HPDE6-E6E7 (cell line): ENCODE measurements at regions not wholly inside any gene's neighbourhood (a gene's known extent, or its start where the extent isn't known, plus 50 kb on each side); places are given as distances from the start of the nearest gene placed in this dataset.

Source experiments
- DNase-seq: peaks from one replicate; pipeline ENCODE4 v3.0.0; 2011; ENCODE audit warnings: missing footprints; ENCODE audit errors: extremely low spot score

GRCh38 chr11:128407962-128408361 is 179.4 kb downstream of the ETS1 start:
- DNase-seq, result no peak

DNA sequence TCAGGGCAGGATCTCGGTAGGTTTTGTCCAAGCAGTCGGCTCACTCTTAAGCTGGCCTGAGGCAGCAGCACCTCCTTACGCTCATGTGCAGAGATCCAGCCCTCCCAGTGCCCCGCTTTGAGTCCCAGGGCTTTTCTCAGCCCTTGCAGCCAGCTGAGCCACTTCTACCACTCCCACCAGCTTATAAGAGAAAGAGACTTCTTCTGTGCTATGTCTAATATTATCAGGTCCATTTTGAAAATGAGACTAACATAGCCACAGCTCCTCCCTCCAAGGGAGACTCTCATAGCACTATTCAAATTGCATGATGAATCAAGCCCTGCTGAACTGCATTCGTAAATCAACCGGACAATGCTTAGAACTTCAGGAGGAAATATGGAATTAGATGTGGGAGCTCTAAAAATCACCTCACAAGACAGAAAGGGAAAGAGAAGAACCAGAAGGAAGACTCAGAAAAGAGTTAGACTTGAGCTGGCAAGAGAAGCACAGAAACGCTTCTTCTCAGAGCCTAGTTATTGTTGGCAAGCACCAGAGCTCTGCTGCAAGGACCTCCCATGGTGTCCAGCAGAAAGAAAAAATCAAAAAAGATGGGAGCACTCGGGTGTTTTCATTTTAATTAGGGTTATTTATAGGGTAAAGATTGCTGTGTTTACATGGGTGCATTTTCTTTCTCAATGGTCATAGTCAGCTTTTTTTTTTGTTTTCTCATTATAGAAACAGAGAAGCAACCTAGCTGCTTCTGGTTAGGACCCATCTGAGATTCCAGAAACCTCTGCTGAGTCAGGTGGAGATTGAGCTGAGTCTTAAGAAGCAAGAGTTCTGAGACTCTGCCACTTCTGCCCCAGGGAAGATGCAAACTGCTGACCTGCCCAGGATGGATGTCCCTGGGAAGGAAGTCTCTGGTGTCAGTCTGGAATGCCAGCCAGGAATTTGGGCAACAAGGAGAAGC is 181.4 kb downstream of the ETS1 start:
- no peak for DNase-seq

- DNase-seq, result no peak
Measured at GRCh38 chr11:128405112-128405511, 182.2 kb downstream of the ETS1 start.

DNA sequence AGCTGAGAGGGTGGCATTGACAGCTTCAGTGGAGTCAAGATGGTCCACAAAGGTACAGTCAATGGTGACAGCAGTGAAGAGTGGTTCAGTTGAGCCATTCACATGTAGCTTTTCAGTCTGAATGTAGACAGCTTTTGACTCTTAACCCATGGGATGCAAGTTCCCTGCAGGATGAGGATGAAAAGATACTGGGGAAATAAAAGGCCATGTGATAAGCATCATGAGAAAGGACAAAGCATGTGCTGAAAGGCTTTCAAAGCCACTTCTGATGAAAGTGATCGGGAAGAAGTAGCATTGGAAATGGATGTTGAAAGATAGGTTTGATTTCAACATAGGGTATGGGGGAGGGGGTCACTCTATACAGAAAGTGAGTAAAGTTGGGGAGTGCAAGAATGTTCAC is 182.9 kb downstream of the ETS1 start:
- DNase-seq, result no peak

GRCh38 chr11:128400382-128401203 is 186.8 kb downstream of the ETS1 start:
- no peak for DNase-seq

DNA sequence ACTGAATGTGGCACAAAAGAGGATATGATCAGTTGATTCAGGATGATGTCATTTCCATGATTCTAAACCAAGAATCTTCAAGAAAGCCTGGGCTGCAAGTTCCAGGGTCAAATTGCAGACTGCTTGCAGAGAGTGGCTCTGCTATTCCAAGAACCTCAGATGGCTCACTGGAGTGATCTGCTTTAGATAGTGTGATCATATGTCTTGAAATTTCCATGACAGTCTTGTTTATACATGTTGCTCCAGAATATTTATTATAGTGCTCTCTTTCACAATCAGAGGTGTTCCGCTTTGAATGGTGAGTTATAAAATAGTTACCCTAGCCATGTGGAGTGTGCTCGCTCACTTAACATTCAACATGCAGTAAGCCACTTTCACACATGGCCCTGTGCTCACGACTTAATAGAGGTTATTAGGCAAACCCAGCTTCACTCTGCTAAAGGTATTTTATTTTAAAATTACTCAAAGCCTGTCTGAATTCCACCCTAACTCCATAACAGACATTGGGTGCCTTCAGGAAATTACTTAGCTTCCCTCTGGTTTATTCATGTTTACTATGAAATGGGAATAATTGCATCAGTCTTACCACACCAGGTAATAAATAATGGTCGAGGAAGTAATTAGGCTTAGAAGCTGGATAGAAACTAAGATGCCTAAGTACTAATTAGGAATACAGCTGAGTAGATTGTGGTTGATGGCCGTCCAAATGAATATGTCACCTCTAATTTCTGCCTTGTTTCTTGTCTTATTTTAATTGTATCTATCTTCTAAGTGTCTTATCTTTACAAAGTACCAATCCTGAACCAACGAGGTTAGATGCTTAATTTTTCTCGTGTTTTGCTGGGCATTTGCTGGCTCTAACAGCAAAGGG is 187.9 kb downstream of the ETS1 start:
- DNase-seq, result no peak

DNA sequence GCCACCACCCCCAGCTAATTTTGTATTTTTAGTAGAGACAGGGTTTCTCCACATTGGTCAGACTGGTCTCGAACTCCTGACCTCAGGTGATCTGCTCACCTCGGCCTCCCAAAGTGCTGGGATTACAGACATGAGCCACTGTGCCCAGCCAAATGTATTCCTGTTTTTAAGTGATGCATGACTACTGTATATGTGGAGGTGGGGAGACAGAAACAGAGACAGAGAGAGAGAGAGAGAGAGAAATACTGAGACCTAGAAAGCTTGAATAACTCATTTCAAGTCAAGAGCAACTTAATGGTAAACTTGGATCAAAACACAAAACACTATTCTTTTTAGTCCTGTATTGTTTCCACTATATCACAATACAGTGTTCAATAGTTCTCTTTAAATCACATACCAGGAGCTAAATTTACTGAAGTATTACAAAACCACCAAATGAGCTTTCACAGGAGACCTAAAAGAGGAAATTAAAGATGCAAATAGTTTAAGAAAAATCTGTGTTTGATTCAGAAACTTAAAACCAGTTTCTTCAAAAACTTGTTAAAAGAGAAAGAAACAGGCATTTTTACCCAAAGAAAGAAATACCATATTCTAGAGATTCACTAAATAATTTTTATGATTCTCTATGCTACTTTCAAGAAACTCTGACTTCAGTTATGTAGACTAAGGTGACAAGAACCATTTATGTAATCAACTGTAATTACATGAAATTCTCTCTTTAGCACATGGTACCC is 188.7 kb downstream of the ETS1 start:
- no peak for DNase-seq

DNA sequence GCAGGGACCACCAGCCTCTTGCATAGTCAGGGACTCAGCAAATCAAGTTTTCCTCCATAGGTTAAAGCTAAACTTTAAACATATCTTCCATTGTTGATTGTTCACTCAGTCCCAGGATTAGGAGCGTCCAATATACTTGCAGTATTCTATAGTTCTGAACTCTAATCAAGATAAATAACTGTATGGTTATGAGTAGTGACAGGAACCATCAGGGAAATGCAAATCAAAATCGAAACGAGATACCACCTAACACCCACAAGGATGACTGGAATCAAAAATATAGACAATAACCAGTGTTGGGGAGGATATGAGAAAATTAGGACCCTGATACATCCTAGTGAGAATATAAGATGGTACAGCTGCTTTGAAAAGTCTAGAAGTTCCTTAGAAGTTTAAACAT is 190.0 kb downstream of the ETS1 start:
- no peak for DNase-seq

GRCh38 chr11:128394431-128395089 is 192.8 kb downstream of the ETS1 start:
- DNase-seq, result no peak

- DNase-seq, result no peak
Measured at GRCh38 chr11:128392259-128392658, 195.1 kb downstream of the ETS1 start.

DNA sequence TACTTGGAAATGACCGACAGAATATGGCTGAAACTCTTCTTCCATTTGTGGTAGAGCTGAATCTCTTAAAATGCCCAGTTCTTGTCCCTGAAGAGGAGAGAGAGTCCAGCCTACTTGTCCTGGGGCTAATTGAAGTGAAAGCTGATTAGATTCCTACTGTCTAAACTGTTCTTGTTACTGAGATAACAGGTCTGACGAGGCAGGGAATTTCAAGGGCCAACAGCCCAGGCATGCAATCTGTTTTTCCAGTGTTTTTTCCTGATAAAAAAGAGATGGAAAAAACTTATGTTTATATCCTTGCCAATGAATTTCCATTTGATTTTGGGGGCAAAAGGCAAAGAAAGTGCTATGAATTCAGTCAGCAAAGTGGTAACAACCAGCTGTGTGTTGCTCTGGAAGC is 195.5 kb downstream of the ETS1 start:
- DNase-seq, result no peak

- no peak for DNase-seq
Measured at GRCh38 chr11:128390246-128390645, 197.1 kb downstream of the ETS1 start.

GRCh38 chr11:128389461-128389976 is 197.8 kb downstream of the ETS1 start:
- DNase-seq, result no peak

- no peak for DNase-seq
Measured at GRCh38 chr11:128388206-128388815, 199.0 kb downstream of the ETS1 start.

GRCh38 chr11:128379587-128380580 is 207.5 kb downstream of the ETS1 start:
- DNase-seq, result no peak

DNA sequence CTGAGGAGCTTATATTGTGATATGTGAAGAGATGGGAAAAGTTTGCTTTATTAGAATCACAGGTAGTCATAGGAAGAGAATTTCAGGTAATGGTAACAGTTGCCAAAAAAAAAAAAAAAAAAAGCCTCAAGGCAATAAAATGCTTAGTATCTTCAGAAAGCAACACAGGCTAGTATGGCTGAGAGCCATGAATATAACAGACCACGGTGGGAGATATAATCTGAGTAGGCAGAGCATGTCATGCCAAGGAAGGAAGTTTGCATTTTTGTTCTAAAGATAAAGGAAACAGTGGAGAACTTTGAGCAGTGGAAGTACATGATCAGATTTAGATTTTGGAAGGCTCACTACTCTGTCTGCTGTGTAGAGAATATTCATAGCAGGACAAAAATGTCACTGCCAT is 211.4 kb downstream of the ETS1 start:
- DNase-seq, result no peak

DNA sequence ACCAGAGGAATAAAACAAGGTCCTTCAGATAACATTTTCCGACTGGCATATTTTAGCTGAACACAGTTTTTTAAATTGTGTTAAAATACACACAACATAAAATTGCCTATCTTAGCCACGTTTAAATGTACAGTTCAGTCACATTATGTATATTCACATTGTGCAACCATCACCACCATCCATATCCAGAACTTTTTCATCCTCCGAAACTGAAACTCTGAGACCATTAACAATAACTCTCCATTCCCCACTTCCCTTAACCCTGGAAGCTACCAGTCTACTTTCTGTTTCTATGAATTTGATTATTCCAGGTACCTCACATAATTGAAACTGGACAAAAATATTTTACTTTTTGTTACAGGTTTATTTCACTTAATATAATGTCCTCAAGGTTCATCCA is 213.3 kb downstream of the ETS1 start:
- DNase-seq, result no peak

- DNase-seq, result no peak
Measured at GRCh38 chr11:128372977-128373376, 214.4 kb downstream of the ETS1 start.

- no peak for DNase-seq
Measured at GRCh38 chr11:128367573-128367972, 219.8 kb downstream of the ETS1 start.
